ENCODE measurements at regions not wholly inside any gene's neighbourhood (a gene's known extent, or its start where the extent isn't known, plus 50 kb on each side); places are given as distances from the start of the nearest gene placed in this dataset.

DNA sequence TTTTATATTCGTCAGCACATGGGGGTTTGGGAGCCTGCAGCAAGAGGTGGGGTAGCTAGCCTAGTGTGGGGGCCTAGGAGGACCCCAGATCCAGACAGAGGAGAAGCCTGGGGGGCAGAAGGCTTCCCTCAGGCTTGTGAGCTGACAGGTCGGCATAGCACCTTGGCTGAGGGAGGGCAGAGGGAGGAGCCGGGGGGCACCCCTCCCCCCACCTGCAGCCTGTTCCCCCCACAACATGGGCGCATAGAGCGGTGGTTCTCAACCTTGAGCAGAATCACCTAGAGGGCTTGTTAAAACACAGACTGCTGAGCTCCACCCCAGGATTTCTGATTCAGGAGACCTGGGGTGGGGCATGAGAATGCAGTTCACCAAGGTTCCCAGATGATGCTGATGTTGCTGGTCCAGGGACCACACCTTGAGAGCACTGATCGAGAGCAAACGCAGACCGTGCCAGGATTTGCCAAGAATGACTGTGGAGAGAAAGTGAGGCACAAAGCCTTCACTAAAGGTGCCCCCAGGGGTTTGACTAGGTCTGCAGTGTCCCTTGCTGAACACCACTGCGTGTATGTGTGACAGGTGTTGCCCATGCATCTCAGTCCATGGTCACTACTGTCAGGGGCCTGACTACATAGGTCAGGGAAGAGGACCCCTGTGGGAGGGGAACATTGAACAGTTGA lies 163.3 kb downstream of the MACROH2A1 start:
- no peaks in the 10 kb centered on the region for H3K27me3 ChIP-seq (replicated peaks)
- no peaks in the 10 kb centered on the region for H3K9me3 ChIP-seq (replicated peaks)

DNA sequence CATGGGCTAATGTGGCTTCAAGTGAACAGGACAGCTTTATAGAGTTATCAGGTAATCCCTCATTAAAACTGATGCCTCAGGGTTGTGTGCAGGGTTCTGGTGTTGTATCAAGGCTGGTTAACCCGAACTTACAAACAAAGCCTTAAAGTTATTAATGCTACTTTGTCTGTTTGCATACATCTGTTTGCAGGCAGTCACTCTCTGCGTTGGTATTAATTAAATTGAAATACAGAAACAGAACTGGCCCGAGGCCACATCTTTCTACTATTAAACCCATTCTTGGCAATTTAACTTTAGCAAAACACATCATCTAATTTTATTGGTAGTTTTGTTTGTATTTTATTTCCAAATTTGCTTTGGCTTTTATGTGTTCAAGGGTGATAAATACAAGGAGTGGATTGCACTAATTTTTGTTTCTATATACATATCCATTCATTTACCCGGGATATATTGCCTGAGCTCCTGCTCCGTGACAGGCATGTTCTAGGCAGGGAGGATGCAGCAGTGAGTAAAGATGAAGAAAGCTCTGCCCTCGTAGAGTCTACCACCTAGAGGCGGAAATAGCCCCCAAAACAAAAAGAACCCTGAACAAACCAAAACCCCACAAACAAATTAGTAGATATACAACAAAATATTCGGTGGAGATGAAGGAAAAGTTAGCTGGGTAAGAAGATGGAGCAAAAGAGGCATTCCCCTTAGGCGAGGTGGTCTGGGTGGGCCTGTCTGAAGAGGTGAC lies 164.2 kb downstream of the MACROH2A1 start:
- H3K27me3 ChIP-seq (replicated peaks) = no peaks in the 10 kb centered on the region
- no peaks in the 10 kb centered on the region for H3K36me3 ChIP-seq
- peaks cover under 1% of the 10 kb centered on the region; the same call in 1 of the 2 replicates for H3K9me3 ChIP-seq (replicated peaks)
- no peak for DNase-seq (ENCODE audit: low read depth in 1 of 2, low spot score in 2 of 2)
- no peak overlapping the region for H3K4me3 ChIP-seq
- peaks cover 22% of the 10 kb centered on the region for H3K4me1 ChIP-seq (replicated peaks)
- H3K27ac ChIP-seq = no peak overlapping the region

More for the DNA sequence above, 163.3 kb downstream of the MACROH2A1 start:
- Histone ChIP-seq H3K36me3 (no peaks in the 10 kb centered on the region), H3K4me1 (replicated peaks) (peaks cover 16% of the 10 kb centered on the region), H3K27ac (no peak overlapping the region), H3K4me3 (no peak overlapping the region)
- DNase-seq (ENCODE audit: low read depth in 1 of 2, low spot score in 2 of 2) = peak in 1 of 2 experiments; percentile 34

GRCh38 chr5:135234242-135234641 lies 164.8 kb downstream of the MACROH2A1 start:
- no peak for DNase-seq (ENCODE audit: low read depth in 1 of 2, low spot score in 2 of 2)
- Histone ChIP-seq H3K4me1 (replicated peaks) (peaks cover 17% of the 10 kb centered on the region), H3K36me3 (no peaks in the 10 kb centered on the region), H3K9me3 (replicated peaks) (peaks cover 7% of the 10 kb centered on the region; the same call in 1 of the 2 replicates), H3K27me3 (replicated peaks) (no peaks in the 10 kb centered on the region), H3K27ac (no peak overlapping the region), H3K4me3 (no peak overlapping the region)

DNA sequence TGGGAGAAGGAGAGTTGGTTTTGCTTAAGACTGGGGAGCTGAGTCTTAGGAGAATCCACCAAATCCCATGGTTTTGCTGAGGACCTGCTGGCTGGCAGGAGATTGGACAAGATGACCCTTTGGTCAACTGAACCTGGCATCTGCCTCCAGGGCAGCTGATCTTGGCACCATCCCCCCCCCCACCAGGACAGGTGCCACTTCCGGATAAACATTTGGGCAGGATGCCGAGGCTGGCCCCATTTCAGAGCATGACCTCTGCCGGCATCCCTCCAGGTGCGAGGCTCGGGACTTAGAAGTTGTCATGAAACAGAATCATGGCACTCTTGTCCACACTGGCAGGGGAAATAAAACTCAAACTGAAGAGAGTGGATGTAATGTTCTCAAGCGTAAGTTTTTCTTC lies 165.6 kb downstream of the MACROH2A1 start:
- Histone ChIP-seq H3K27me3 (replicated peaks) (no peaks in the 10 kb centered on the region), H3K4me1 (replicated peaks) (peaks cover 17% of the 10 kb centered on the region), H3K4me3 (no peak overlapping the region), H3K27ac (no peak overlapping the region), H3K36me3 (no peaks in the 10 kb centered on the region), H3K9me3 (replicated peaks) (peaks cover 9% of the 10 kb centered on the region; the same call in 1 of the 2 replicates)
- DNase-seq (ENCODE audit: low read depth in 1 of 2, low spot score in 2 of 2) = no peak

- Histone ChIP-seq H3K27me3 (replicated peaks) (no peaks in the 10 kb centered on the region), H3K36me3 (no peaks in the 10 kb centered on the region), H3K4me1 (replicated peaks) (peaks cover 16% of the 10 kb centered on the region), H3K4me3 (no peak overlapping the region), H3K27ac (no peak overlapping the region), H3K9me3 (replicated peaks) (peaks cover 11% of the 10 kb centered on the region; the same call in 1 of the 2 replicates)
- DNase-seq (ENCODE audit: low read depth in 1 of 2, low spot score in 2 of 2) = no peak
Measured at GRCh38 chr5:135232958-135233357, 166.1 kb downstream of the MACROH2A1 start.

DNA sequence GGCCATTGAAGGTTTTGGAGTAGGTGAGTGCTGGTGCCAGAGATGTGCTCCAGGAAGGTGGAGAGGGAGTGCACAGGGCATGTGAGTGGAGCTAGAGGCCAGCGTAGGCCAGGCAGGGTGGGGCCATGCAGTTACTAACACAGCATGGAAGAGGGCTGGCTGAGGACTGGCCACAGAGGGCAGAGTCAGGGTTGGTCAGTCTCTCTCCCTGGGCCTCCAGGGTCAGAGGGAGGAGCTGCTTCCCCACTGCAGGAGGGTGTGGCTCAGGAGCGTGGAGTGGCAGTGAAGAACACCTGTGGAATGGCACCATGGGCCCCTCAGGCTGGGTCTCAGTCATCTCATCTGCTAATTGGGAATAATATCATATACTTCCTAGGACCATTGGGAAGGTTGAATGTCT lies 167.7 kb downstream of the MACROH2A1 start:
- Histone ChIP-seq H3K27me3 (replicated peaks) (no peaks in the 10 kb centered on the region), H3K36me3 (no peaks in the 10 kb centered on the region), H3K27ac (no peak overlapping the region), H3K4me3 (no peak overlapping the region), H3K9me3 (replicated peaks) (peaks cover 15% of the 10 kb centered on the region; the same call in 1 of the 2 replicates), H3K4me1 (replicated peaks) (peaks cover 8% of the 10 kb centered on the region)
- DNase-seq (ENCODE audit: low read depth in 1 of 2, low spot score in 2 of 2) = no peak

DNA sequence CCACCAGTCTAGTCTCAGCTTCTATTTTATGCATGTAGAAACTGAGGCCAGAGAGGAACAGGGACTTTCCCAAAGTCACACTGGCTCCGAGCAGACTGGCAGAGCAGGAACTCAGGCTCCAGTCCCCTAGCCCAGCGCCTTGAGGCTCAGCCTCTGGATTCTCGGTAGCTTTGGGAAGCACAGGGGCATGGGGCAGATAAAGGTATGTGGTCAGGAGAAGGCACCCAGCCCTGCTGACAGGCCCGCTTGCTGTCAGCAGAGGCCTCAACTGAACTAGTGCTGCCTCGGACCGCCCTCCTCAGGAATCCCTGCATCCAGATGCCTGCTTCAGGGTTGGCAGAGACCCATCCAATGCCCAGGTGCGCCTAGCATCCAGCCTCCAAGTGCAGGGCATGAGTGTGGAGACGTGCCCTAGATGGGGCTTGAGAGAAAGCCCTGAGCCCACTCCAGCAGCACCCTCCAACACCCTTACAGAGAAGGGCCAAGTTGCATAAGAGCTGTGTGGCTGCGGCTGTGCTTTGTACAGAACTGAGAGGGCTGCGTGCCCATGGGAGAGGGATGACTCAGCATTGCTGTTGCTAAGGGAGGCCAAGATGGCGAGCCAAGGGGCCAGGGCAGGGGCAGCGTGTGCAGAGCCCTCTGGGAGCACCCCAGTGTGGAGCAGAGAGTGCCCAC lies 168.6 kb downstream of the MACROH2A1 start:
- Histone ChIP-seq H3K36me3 (no peaks in the 10 kb centered on the region), H3K27me3 (replicated peaks) (no peaks in the 10 kb centered on the region), H3K4me1 (replicated peaks) (peaks cover 8% of the 10 kb centered on the region), H3K4me3 (no peak overlapping the region), H3K27ac (no peak overlapping the region), H3K9me3 (replicated peaks) (peaks cover 15% of the 10 kb centered on the region; the same call in 1 of the 2 replicates)
- no peak for DNase-seq (ENCODE audit: low read depth in 1 of 2, low spot score in 2 of 2)

DNA sequence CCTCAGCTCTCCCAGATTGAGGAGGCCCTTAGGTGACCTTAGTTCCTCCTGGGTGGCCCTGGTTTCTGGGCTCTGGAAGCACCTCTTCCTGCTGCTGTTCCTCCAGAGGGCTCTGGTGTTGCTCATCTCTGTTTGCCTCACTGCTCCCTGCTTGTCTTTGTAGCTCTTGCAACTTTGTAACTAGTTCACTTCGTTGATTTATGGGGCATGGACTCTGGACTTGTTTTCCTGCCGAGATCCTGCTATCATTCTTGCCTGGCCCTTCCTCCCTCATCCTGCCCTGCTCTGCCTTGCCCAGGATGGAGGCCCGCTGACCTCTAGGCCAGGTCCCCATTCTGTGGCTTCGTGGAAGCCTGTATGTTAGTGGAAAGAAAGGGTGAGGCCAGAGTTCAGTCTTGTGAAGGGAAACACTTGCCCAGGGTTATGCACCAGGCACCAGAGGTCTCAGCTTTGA lies 169.3 kb downstream of the MACROH2A1 start:
- no peak for DNase-seq (ENCODE audit: low read depth in 1 of 2, low spot score in 2 of 2)
- H3K4me3 ChIP-seq = no peak overlapping the region
- H3K27ac ChIP-seq = no peak overlapping the region
- no peaks in the 10 kb centered on the region for H3K27me3 ChIP-seq (replicated peaks)
- H3K4me1 ChIP-seq (replicated peaks) = peaks cover 8% of the 10 kb centered on the region
- no peaks in the 10 kb centered on the region for H3K36me3 ChIP-seq
- peaks cover 15% of the 10 kb centered on the region; the same call in 1 of the 2 replicates for H3K9me3 ChIP-seq (replicated peaks)

DNA sequence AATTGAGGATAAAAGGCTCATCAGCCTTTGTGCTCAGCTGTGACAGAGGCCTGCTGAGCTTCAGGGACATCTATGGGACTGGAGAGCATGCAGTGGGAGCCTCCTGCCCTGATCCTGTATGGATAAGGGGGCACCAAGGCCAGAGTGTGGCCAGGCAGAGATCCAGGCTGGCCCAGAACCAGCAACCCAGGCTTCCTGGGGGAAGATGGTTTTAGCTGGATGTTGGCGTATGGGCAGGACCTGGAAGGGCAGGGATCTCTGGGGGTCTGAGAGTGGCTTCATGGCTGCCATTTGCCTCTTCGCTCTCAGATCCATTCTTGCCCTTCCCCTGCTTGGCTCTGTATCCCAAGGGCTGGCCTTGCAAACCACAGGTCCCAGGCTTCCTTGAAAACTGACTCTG lies 169.9 kb downstream of the MACROH2A1 start:
- Histone ChIP-seq H3K27me3 (replicated peaks) (no peaks in the 10 kb centered on the region), H3K36me3 (no peaks in the 10 kb centered on the region), H3K4me1 (replicated peaks) (peaks cover 8% of the 10 kb centered on the region), H3K27ac (no peak overlapping the region), H3K4me3 (no peak overlapping the region), H3K9me3 (replicated peaks) (peaks cover 15% of the 10 kb centered on the region; the same call in 1 of the 2 replicates)
- DNase-seq (ENCODE audit: low read depth in 1 of 2, low spot score in 2 of 2) = no peak

- H3K4me3 ChIP-seq = no peak overlapping the region
- no peak overlapping the region for H3K27ac ChIP-seq
- peaks cover 15% of the 10 kb centered on the region; the same call in 1 of the 2 replicates for H3K9me3 ChIP-seq (replicated peaks)
- no peaks in the 10 kb centered on the region for H3K36me3 ChIP-seq
- no peaks in the 10 kb centered on the region for H3K27me3 ChIP-seq (replicated peaks)
- peaks cover 8% of the 10 kb centered on the region for H3K4me1 ChIP-seq (replicated peaks)
- no peak for DNase-seq (ENCODE audit: low read depth in 1 of 2, low spot score in 2 of 2)
Measured at GRCh38 chr5:135228222-135228621, 170.8 kb downstream of the MACROH2A1 start.

- Histone ChIP-seq H3K27me3 (replicated peaks) (no peaks in the 10 kb centered on the region), H3K4me3 (no peak overlapping the region), H3K4me1 (replicated peaks) (peaks cover 8% of the 10 kb centered on the region), H3K9me3 (replicated peaks) (peaks cover 15% of the 10 kb centered on the region; the same call in 1 of the 2 replicates), H3K36me3 (no peaks in the 10 kb centered on the region), H3K27ac (no peak overlapping the region)
- DNase-seq (ENCODE audit: low read depth in 1 of 2, low spot score in 2 of 2) = no peak
Measured at GRCh38 chr5:135227064-135228022, 171.7 kb downstream of the MACROH2A1 start.

DNA sequence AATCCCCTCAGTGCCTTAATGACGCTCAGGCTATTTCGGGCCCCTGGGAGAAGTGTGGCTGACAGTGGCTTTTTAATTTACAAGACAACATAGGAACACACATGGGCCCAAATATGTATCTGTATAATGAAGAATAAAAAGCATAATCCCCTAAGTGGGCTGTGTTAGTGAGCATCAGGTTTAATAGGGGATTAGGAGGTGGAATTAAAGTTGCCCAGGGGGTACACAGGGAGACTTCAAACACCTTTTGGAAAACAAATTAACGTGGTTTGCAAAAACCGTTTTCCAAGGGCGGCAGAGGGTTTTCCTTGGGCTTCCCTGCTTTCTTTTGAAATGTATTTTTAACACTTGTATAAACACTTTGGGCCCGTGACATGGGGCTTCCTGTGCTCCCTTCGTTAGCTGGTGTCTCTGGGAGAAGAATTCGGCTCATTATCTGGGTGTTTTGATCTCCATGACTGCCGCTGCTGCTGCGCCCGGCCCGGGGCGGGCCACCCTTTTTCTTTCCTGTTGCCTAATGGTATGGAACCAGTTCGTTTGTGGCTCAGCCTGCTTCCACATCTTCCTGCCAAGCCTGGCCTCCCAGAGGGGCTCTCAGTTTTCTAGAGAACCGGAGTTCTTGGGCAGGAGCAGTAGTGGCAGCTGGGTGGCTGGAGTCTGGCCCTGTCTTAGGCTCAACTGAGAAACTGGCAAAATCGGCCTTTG lies 173.0 kb downstream of the MACROH2A1 start:
- H3K36me3 ChIP-seq = no peaks in the 10 kb centered on the region
- no peak overlapping the region for H3K27ac ChIP-seq
- peaks cover 15% of the 10 kb centered on the region; the same call in 1 of the 2 replicates for H3K9me3 ChIP-seq (replicated peaks)
- no peak for DNase-seq (ENCODE audit: low read depth in 1 of 2, low spot score in 2 of 2)
- peaks cover 8% of the 10 kb centered on the region for H3K4me1 ChIP-seq (replicated peaks)
- no peak overlapping the region for H3K4me3 ChIP-seq
- H3K27me3 ChIP-seq (replicated peaks) = no peaks in the 10 kb centered on the region

Measured in SJSA1 (cell line).